ENCODE measurements at regions not wholly inside any gene's neighbourhood (a gene's known extent, or its start where the extent isn't known, plus 50 kb on each side); places are given as distances from the start of the nearest gene placed in this dataset.

- no peak for TF ChIP-seq EZH2phosphoT487 (IDR thresholded peaks at IDR 0.05; ENCODE audit: insufficient read depth, low read depth)
- TF ChIP-seq EZH2 (IDR thresholded peaks at IDR 0.05; ENCODE audit: insufficient read depth, poor library complexity, severe bottlenecking): no peak
Measured at GRCh38 chr18:46260016-46260878, 156.1 kb downstream of the HAUS1 start.
